GM23248 (cell line): ENCODE measurements at regions not wholly inside any gene's neighbourhood (a gene's known extent, or its start where the extent isn't known, plus 50 kb on each side); places are given as distances from the start of the nearest gene placed in this dataset.
"Not testable (repeated sequence)": the region's sequence is repeated elsewhere in the genome, so short reads cannot be mapped to it uniquely, and the experiment has no call there.

Experiments used
- EZH2 ChIP-seq: fragments of 200-600 bp; sonication (generic); IDR thresholded peaks from 2 replicates; pipeline ENCODE4 v1.6.1; 2018; ENCODE audit warnings: antibody characterized with exemption, mild to moderate bottlenecking; ENCODE audit not compliant: insufficient read depth, poor library complexity, severe bottlenecking
- EZH2phosphoT487 ChIP-seq: fragments of 200-600 bp; sonication (generic); IDR thresholded peaks from 2 replicates; pipeline ENCODE4 v1.6.1; 2018; ENCODE audit warnings: antibody characterized with exemption, moderate library complexity, mild to moderate bottlenecking, low read depth; ENCODE audit not compliant: insufficient read depth

DNA sequence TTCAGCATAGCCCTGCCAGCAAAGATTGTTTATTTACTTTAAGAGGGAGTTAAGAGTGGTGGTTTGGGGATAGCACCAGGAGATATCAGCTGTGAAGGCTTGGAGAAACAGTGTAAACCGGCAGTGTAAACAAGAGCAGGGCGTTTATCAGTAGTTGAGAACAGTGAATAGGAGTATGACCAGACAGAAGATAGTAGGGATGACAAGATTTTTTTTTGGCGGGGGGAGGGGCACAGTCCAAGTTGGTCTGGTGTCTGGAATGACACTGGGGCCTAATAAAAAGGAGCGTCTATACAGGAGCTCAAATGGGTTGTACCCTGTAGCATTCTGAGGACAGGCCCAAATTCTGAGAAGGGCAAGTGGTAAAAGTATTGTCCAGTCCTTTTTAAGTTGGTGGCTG, 433.4 kb upstream of the NDST3 start:
- TF ChIP-seq EZH2phosphoT487, EZH2: not testable (repeated sequence)
